Thyroid gland (tissue), 4 donors: ENCODE measurements at regions not wholly inside any gene's neighbourhood (a gene's known extent, or its start where the extent isn't known, plus 50 kb on each side); places are given as distances from the start of the nearest gene placed in this dataset.

ENCODE experiments used
- CTCF ChIP-seq, 6 experiments: fragments of 200-600 bp in 3 of 6; fragments of 450-650 bp in 3 of 6; sonication (generic) in 3 of 6; IDR thresholded peaks; one replicate each; pipeline ENCODE4 v1.5.1; 2016 to 2019; ENCODE audit warnings: antibody characterized with exemption in 6 of 6, mild to moderate bottlenecking in 2 of 6, inconsistent platforms in 1 of 6, moderate library complexity in 1 of 6
- POLR2A ChIP-seq, 2 donors: fragments of 450-650 bp; IDR thresholded peaks; one replicate each; pipeline ENCODE4 v1.6.1; 2017; ENCODE audit warnings: antibody characterized with exemption in 2 of 2, mild to moderate bottlenecking in 2 of 2, moderate library complexity in 1 of 2

- TF ChIP-seq CTCF (IDR thresholded peaks at IDR 0.05) (no peak), POLR2A (IDR thresholded peaks at IDR 0.05) (no peak)
Observed at GRCh38 chr5:63456279-63456678, 506.0 kb downstream of the HTR1A start.
